ENCODE measurements at regions not wholly inside any gene's neighbourhood (a gene's known extent, or its start where the extent isn't known, plus 50 kb on each side); places are given as distances from the start of the nearest gene placed in this dataset.
"Not testable (repeated sequence)": the region's sequence is repeated elsewhere in the genome, so short reads cannot be mapped to it uniquely, and the experiment has no call there.

DNA sequence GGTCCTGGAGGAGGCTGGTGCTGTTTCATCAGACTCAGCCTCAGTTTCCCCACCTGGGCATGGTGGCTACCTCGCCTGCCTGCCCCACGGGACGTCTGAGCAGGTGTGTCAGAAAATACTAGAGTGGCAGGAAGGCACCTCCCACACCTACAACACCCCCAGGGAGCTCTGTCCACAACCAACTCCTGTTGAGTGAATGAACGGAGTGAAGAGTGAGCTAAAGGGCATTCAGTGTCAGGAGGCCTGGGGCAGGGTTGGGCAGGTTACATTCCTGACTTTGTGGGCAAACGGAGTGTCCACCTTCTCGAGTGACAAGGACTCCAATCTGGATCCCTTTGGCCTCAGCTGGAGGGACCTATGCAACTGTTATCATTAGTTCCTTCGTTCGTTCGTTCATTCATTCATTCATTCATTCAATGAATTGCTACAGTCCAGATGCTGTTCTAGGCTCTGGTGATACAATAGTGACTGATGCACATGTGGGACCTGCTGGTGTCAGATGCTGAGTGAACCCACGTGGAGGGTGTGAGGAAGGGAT, 195.2 kb downstream of the CTTN start:
- no peaks in the 10 kb centered on the region for H3K36me3 ChIP-seq (ENCODE audit: control insufficient read depth, insufficient read depth, low read length)
- H3K4me3 ChIP-seq (ENCODE audit: low read length), result no peak overlapping the region
- H3K4me1 ChIP-seq (ENCODE audit: control insufficient read depth, insufficient read depth, low read length), result no peaks in the 10 kb centered on the region
- H3K9ac ChIP-seq (ENCODE audit: low read length), result no peak overlapping the region
- no peak overlapping the region for H3K27ac ChIP-seq (ENCODE audit: low read depth, low read length)
- H3K27me3 ChIP-seq (ENCODE audit: control insufficient read depth, insufficient read depth, low read length), result no peaks in the 10 kb centered on the region

DNA sequence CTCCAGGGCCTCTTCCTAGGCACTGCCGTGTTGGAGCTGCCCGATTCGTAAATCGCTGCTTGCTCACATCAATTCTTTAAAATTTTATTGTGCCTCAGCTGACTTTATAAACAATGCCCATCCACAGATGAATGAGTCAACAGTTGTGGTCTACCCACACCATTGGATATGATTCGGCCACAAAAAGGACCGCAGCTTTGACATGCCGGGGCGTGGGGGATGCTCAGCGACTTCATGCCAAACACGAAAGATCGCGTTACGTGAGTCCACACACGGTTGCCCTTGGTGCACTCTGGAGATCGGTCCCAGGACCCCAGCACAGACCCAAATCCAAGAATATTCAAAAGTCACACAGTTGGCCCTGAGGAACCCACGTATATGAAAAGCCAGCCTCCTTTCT, 195.7 kb downstream of the CTTN start:
- H3K27ac ChIP-seq (ENCODE audit: low read depth, low read length), result no peak overlapping the region
- no peaks in the 10 kb centered on the region for H3K36me3 ChIP-seq (ENCODE audit: control insufficient read depth, insufficient read depth, low read length)
- H3K9ac ChIP-seq (ENCODE audit: low read length), result no peak overlapping the region
- H3K27me3 ChIP-seq (ENCODE audit: control insufficient read depth, insufficient read depth, low read length), result no peaks in the 10 kb centered on the region
- H3K4me1 ChIP-seq (ENCODE audit: control insufficient read depth, insufficient read depth, low read length), result no peaks in the 10 kb centered on the region
- no peak overlapping the region for H3K4me3 ChIP-seq (ENCODE audit: low read length)

DNA sequence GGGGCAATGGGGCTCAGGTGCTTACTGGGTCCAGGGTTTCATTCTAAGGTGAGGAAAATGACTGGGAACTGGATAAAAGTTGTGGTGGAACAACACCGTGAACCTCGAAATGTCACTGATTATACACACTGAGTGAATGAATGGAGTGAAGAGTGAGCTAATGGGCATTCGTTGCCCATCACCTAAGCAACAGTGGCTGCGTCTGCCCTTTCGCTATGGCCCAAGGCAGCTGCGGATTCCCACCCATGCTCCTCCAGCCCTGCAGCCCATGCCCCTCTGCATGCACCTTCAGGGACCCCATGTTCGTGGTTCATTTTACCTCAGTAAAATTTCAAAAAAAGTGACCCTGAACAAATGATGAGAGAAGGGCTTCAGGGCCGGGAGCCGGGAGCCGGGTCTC, 196.3 kb downstream of the CTTN start:
- H3K36me3 ChIP-seq (ENCODE audit: control insufficient read depth, insufficient read depth, low read length), result no peaks in the 10 kb centered on the region
- H3K4me3 ChIP-seq (ENCODE audit: low read length), result no peak overlapping the region
- H3K27ac ChIP-seq (ENCODE audit: low read depth, low read length), result no peak overlapping the region
- no peaks in the 10 kb centered on the region for H3K27me3 ChIP-seq (ENCODE audit: control insufficient read depth, insufficient read depth, low read length)
- no peaks in the 10 kb centered on the region for H3K4me1 ChIP-seq (ENCODE audit: control insufficient read depth, insufficient read depth, low read length)
- H3K9ac ChIP-seq (ENCODE audit: low read length), result no peak overlapping the region

DNA sequence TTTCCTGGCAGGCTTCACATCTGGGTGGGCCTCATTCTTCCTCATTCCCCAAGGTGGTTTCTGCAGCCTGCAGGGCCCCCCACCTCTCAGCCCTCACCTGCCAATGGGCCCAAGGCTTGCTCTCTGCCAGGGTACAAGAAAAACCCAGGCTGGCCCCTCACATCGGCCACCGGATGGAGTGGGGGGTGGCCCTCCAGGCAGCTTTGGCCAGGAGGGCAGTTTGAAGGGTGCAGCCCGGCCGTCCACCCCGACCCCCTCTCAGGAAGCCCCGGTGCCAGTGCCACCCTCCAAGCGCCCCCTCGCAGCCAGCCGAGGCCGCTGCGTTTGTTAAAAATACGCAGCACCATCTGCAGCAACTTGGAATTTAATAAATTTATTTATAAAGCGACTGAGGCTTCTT, 196.7 kb downstream of the CTTN start:
- H3K36me3 ChIP-seq (ENCODE audit: control insufficient read depth, insufficient read depth, low read length), result no peaks in the 10 kb centered on the region
- no peaks in the 10 kb centered on the region for H3K4me1 ChIP-seq (ENCODE audit: control insufficient read depth, insufficient read depth, low read length)
- no peak overlapping the region for H3K9ac ChIP-seq (ENCODE audit: low read length)
- H3K27me3 ChIP-seq (ENCODE audit: control insufficient read depth, insufficient read depth, low read length), result no peaks in the 10 kb centered on the region
- no peak overlapping the region for H3K27ac ChIP-seq (ENCODE audit: low read depth, low read length)
- H3K4me3 ChIP-seq (ENCODE audit: low read length), result no peak overlapping the region

DNA sequence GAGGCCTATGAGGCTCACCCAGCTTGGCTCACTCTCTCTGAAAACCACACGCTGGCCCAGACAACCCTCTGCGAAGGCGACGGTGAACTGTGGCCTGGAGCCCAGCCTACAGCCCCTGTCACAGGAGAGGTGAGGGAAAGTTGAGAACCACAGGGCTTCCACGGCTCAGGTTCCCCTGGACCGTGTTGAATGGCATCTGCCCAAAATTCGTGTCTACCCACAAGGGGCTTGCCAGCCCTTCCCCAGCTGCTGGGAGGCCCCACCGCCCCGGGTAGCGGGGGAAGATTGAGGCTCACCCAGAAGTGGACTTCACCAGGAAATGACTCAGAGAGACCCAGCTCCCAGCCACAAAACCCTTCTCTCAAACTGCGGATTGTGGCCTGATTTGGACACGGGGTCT, 197.1 kb downstream of the CTTN start:
- no peak overlapping the region for H3K4me3 ChIP-seq (ENCODE audit: low read length)

DNA sequence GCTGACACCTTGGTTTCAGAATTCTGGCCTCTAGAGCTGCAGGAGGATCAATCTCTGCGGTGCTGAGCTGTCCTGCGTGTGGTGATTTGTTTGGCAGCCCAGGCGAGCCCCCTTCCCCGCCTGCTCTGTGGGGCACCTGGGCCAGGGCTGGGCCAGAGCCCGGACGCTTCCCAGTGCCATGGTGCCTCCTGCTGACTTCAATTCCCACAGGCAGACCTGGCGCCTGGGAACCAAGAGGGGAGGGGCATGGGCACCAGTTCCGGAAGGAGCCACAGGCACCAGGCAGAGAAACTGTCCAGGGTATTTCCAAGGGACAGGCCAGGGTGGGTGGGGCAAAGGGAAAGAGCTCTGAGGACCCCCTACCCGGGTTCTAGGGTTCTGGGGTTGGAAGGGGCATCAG, 197.8 kb downstream of the CTTN start:
- Histone ChIP-seq H3K36me3 (ENCODE audit: control insufficient read depth, insufficient read depth, low read length) (no peaks in the 10 kb centered on the region), H3K4me1 (ENCODE audit: control insufficient read depth, insufficient read depth, low read length) (no peaks in the 10 kb centered on the region), H3K9ac (ENCODE audit: low read length) (no peak overlapping the region), H3K4me3 (ENCODE audit: low read length) (no peak overlapping the region), H3K27me3 (ENCODE audit: control insufficient read depth, insufficient read depth, low read length) (no peaks in the 10 kb centered on the region), H3K27ac (ENCODE audit: low read depth, low read length) (no peak overlapping the region)

More for the DNA sequence above, 197.1 kb downstream of the CTTN start:
- no peaks in the 10 kb centered on the region for H3K4me1 ChIP-seq (ENCODE audit: control insufficient read depth, insufficient read depth, low read length)
- H3K36me3 ChIP-seq (ENCODE audit: control insufficient read depth, insufficient read depth, low read length), result no peaks in the 10 kb centered on the region
- H3K27ac ChIP-seq (ENCODE audit: low read depth, low read length), result no peak overlapping the region
- H3K27me3 ChIP-seq (ENCODE audit: control insufficient read depth, insufficient read depth, low read length), result no peaks in the 10 kb centered on the region
- H3K9ac ChIP-seq (ENCODE audit: low read length), result no peak overlapping the region

DNA sequence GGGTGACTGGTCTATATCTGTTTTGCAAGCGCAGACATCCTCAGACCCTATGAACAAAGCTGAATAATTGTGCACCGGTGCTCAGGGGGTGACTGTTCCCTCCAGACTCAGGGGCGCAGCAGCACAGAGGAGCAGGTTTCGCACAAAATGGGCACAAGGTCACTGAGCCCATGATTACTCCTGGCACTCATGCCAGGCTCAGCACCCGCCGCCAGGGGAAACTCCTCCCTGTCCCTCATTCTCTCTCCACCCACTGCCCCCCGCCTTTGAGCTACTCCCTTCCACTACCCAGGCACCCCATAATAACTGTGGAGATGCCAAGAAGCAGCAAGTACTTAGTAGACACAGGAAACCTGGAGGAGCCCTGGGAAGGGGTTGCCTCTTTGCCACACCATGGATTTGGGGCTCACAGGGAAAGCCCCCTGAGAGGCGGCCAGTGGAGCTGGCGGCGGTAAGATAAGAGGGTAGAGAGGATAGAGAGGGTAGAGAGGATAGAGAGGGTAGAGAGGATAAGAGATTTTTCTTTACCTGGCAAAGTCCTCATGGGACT, 198.8 kb downstream of the CTTN start:
- no peak overlapping the region for H3K9ac ChIP-seq (ENCODE audit: low read length)
- H3K4me1 ChIP-seq (ENCODE audit: control insufficient read depth, insufficient read depth, low read length), result no peaks in the 10 kb centered on the region
- H3K27me3 ChIP-seq (ENCODE audit: control insufficient read depth, insufficient read depth, low read length), result no peaks in the 10 kb centered on the region
- no peak overlapping the region for H3K27ac ChIP-seq (ENCODE audit: low read depth, low read length)
- H3K36me3 ChIP-seq (ENCODE audit: control insufficient read depth, insufficient read depth, low read length), result no peaks in the 10 kb centered on the region
- H3K4me3 ChIP-seq (ENCODE audit: low read length), result no peak overlapping the region

DNA sequence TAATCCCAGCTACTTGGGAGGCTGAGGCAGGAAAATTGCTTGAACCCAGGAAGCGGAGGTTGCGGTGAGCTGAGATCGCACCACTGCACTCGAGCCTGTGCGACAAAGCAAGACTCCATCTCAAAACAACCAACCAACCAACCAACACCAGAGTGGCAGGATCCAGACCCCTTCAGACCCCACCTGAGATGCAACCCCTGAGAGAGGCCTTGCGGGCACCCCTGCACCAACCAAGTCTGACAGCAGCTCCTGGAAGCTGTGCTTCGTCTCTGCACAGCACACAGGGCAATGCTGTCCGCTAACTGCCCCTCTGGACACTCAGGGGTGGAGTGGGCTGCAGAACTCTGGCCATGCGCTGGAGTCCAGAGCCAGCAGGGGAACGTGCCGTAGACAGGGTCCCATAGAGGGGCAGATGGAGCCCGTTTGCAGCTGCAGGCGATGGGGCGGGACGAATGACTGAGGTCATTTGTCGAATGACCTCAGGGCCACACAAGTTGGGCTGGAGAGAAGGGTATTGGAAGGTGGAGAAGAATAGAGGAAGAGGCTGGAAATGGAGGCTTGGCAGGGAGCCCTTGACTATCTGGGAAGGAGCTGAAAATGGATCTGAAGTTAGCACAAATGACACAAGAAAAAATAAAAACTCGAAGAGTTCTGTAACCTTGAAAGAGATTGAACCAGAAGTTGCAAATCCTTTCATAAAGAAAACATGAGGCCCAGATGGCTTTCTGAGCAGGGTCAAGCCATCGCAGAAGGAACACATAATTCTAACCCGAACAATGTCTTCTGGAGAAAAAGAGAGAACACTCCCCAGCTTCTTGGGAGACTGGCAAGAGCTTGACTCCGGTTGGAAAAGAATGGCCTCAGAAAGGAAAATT, 199.7 kb downstream of the CTTN start:
- Histone ChIP-seq H3K4me1 (ENCODE audit: control insufficient read depth, insufficient read depth, low read length) (no peaks in the 10 kb centered on the region), H3K27me3 (ENCODE audit: control insufficient read depth, insufficient read depth, low read length) (no peaks in the 10 kb centered on the region), H3K27ac (ENCODE audit: low read depth, low read length) (no peak overlapping the region), H3K9ac (ENCODE audit: low read length) (no peak overlapping the region), H3K4me3 (ENCODE audit: low read length) (no peak overlapping the region), H3K36me3 (ENCODE audit: control insufficient read depth, insufficient read depth, low read length) (no peaks in the 10 kb centered on the region)

DNA sequence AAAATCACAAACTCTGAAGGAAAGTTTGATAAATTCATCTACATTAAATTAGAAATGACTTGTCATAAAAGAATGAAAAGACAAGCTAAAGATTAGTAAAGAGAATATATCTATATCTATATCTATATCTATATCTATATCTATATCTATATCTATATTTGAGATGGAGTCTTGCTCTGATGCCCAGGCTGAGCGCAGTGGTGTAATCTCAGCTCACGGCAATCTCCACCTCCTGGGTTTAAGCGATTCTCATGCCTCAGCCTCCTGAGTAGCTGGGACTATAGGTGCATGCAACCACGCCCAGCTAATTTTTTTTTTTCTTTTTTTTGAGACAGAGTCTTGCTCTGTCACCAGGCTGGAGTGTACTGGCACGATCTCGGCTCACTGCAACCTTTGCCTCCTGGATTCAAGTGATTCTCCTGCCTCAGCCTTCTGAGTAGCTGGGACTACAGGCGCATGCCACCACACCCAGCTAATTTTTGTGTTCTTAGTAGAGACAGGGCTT, 202.6 kb downstream of the CTTN start:
- H3K27ac ChIP-seq (ENCODE audit: low read depth, low read length); H3K36me3 ChIP-seq (ENCODE audit: control insufficient read depth, insufficient read depth, low read length); H3K4me1 ChIP-seq (ENCODE audit: control insufficient read depth, insufficient read depth, low read length); H3K9ac ChIP-seq (ENCODE audit: low read length); H3K27me3 ChIP-seq (ENCODE audit: control insufficient read depth, insufficient read depth, low read length); H3K4me3 ChIP-seq (ENCODE audit: low read length): not testable (repeated sequence)

DNA sequence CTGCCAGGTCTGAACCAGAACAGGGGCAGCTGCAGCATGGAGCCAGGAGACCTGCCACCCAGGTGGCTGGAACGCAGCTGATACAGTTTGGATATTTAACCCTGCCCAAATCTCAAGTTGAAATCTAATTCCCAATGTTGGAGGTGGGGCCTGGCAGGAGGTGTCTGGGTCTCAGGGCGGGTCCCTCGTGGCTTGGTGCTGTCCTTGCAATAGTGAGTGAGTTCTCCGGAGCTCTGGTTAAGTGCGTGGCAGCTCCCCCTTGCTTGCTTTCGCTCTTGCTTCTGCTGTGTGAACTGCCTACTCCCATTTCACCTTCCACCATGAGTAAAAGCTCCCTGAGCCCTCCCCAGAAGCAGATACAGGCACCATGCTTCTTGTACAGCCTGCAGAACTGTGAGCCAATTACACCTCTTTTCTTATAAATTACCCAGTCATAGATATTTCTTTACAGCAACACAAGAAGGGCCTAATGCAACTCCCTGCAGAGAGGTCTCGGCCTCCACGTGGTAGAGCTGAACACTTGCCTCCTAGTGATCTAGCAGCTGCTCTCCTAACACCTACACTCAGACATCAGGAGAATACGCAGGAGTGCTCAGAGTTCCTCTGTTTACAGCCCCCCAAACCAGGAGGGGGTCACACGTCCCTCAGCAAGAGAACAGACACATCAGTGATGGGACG, 203.7 kb downstream of the CTTN start:
- Histone ChIP-seq H3K4me1 (ENCODE audit: control insufficient read depth, insufficient read depth, low read length) (no peaks in the 10 kb centered on the region), H3K4me3 (ENCODE audit: low read length) (no peak overlapping the region), H3K27ac (ENCODE audit: low read depth, low read length) (no peak overlapping the region), H3K9ac (ENCODE audit: low read length) (no peak overlapping the region), H3K36me3 (ENCODE audit: control insufficient read depth, insufficient read depth, low read length) (no peaks in the 10 kb centered on the region), H3K27me3 (ENCODE audit: control insufficient read depth, insufficient read depth, low read length) (no peaks in the 10 kb centered on the region)

DNA sequence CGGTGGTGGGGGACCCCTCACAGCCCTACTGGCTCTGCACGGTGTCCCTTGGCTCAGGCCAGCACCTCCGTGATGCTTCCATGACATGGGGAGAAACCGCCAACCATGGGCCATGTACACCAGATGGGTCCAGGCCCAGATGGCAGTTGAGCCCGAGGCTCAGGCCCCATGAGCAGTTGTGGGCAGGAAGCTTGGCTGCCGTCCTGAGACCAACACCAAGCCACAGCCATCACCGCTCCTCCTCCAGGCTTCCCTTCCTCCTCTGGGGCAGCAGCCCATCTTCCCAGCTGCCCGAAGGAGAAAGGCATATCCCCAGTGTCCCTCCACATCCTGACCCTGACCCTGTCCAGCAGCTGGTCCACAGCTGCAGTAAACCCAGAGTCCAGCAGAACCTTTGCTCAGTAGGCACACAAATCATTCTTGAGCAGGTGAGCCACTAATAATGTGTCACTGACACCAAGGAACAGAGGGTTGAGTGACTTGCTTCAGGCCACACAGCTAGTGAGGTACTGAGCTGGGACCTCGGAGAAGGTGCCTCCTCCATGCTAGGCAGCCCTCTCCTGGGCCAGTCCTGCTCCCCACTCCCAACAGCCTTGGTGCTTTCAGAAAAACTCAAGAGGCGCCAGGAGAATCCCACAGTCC, 204.9 kb downstream of the CTTN start:
- no peaks in the 10 kb centered on the region for H3K4me1 ChIP-seq (ENCODE audit: control insufficient read depth, insufficient read depth, low read length)
- H3K4me3 ChIP-seq (ENCODE audit: low read length), result no peak overlapping the region
- H3K27me3 ChIP-seq (ENCODE audit: control insufficient read depth, insufficient read depth, low read length), result no peaks in the 10 kb centered on the region
- no peak overlapping the region for H3K9ac ChIP-seq (ENCODE audit: low read length)
- no peaks in the 10 kb centered on the region for H3K36me3 ChIP-seq (ENCODE audit: control insufficient read depth, insufficient read depth, low read length)
- no peak overlapping the region for H3K27ac ChIP-seq (ENCODE audit: low read depth, low read length)

DNA sequence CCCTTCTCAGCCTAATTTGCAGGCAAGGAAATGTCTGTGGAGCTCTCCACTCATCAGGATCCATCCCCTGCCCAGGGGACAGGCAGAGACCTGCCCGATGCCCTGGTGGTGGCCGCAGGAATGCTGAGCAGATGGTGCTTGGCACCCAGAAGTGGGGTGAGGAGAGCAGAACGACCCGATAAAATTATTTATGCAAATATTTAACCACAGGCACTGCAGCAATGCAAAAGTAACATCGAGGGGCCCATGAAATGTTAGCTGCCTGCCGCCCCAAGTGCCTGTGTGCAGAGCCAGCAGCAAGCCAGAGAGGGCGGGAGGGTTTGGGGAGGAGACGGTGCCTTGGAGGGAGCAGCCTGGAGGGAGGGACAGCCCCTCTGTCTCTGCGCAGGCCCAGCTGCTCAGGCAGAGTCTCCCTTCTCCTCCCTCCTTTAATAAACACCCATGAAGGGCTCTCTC, 205.5 kb downstream of the CTTN start:
- no peaks in the 10 kb centered on the region for H3K4me1 ChIP-seq (ENCODE audit: control insufficient read depth, insufficient read depth, low read length)
- H3K36me3 ChIP-seq (ENCODE audit: control insufficient read depth, insufficient read depth, low read length), result no peaks in the 10 kb centered on the region
- H3K4me3 ChIP-seq (ENCODE audit: low read length), result no peak overlapping the region
- no peak overlapping the region for H3K9ac ChIP-seq (ENCODE audit: low read length)
- no peak overlapping the region for H3K27ac ChIP-seq (ENCODE audit: low read depth, low read length)
- no peaks in the 10 kb centered on the region for H3K27me3 ChIP-seq (ENCODE audit: control insufficient read depth, insufficient read depth, low read length)

All from rectal smooth muscle tissue (tissue), 1 donor.